ENCODE measurements at regions not wholly inside any gene's neighbourhood (a gene's known extent, or its start where the extent isn't known, plus 50 kb on each side); places are given as distances from the start of the nearest gene placed in this dataset.
"Not testable (repeated sequence)": the region's sequence is repeated elsewhere in the genome, so short reads cannot be mapped to it uniquely, and the experiment has no call there.

- no peak for DNase-seq
- no peak overlapping the region for H3K4me3 ChIP-seq
- intact Hi-C loops (cut with DNase I; ENCODE audit: low total_unique reads) = no loop called here
- H3K27me3 ChIP-seq = no peaks in the 10 kb centered on the region
- in situ Hi-C loops (cut with MboI; ENCODE audit: low pct_ligation_motif_present in 1 of 4, low pct_unique_long_range_greater_than_20kb in 1 of 4, low sequenced_read_pairs in 3 of 4) = no loop called here
- no peak overlapping the region for H3K27ac ChIP-seq
- no peaks in the 10 kb centered on the region for H3K9me3 ChIP-seq
- no peak for TF ChIP-seq POLR2A (IDR thresholded peaks at IDR 0.05)
- no peak for TF ChIP-seq EP300 (IDR thresholded peaks at IDR 0.05; ENCODE audit: low read depth)
- no peak for TF ChIP-seq POLR2AphosphoS5 (IDR thresholded peaks at IDR 0.05)
- TF ChIP-seq, protein P1, sequence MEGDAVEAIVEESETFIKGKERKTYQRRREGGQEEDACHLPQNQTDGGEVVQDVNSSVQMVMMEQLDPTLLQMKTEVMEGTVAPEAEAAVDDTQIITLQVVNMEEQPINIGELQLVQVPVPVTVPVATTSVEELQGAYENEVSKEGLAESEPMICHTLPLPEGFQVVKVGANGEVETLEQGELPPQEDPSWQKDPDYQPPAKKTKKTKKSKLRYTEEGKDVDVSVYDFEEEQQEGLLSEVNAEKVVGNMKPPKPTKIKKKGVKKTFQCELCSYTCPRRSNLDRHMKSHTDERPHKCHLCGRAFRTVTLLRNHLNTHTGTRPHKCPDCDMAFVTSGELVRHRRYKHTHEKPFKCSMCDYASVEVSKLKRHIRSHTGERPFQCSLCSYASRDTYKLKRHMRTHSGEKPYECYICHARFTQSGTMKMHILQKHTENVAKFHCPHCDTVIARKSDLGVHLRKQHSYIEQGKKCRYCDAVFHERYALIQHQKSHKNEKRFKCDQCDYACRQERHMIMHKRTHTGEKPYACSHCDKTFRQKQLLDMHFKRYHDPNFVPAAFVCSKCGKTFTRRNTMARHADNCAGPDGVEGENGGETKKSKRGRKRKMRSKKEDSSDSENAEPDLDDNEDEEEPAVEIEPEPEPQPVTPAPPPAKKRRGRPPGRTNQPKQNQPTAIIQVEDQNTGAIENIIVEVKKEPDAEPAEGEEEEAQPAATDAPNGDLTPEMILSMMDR (IDR thresholded peaks at IDR 0.05) = no peak
- H3K4me1 ChIP-seq = no peaks in the 10 kb centered on the region
- H3K36me3 ChIP-seq = no peaks in the 10 kb centered on the region
- WGBS, 2 donors (ENCODE audit: low coverage in 1 of 2) = 76 to 78% methylated on average over 2 of the region's 2 CpGs
These were observed 236.4 kb downstream of the LRRC70 start for GRCh38 chr5:62814991-62815390.

DNA sequence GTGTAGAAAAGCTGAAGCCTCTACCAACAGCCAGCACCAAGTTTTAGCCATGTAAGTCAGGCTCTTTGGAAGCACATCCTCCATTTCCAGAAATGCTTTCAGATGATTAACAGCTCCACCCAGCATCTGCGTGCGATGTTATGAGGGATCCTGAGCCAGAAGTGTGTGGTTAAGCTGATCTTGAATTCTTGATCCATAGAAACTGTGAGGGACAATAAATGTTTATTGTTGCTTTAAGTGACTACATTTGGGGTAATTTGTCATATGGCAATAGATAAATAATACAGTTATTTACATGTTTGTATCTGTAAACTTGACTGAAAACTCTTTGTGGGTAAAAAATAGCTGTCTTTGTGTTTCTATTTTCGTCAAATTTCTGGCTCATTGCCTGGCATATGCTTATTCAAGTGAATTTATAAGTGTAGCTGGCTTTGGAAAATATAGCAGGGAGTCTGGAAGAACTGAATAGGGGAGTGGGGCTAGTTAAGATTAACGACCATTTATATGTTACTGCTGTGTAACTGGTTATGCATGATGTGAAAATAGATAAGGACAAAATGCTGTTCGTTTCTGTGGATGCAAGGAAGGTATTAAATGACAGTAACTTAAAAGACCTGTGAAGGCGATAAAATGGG, 234.1 kb downstream of the LRRC70 start:
- TF ChIP-seq POLR2AphosphoS5 (IDR thresholded peaks at IDR 0.05) (no peak), EP300 (IDR thresholded peaks at IDR 0.05; ENCODE audit: low read depth) (no peak), POLR2A (IDR thresholded peaks at IDR 0.05) (no peak)
- TF ChIP-seq, protein P1 (IDR thresholded peaks at IDR 0.05) = no peak
- 40 to 55% methylated on average over 3 to 6 of the region's 6 CpGs for WGBS, 2 donors (ENCODE audit: low coverage in 1 of 2)
- Histone ChIP-seq H3K27ac (no peak overlapping the region), H3K4me3 (no peak overlapping the region), H3K36me3 (no peaks in the 10 kb centered on the region), H3K4me1 (no peaks in the 10 kb centered on the region), H3K9me3 (no peaks in the 10 kb centered on the region), H3K27me3 (no peaks in the 10 kb centered on the region)
- intact Hi-C loops (cut with DNase I; ENCODE audit: low total_unique reads) = no loop called here
- in situ Hi-C loops (cut with MboI; ENCODE audit: low pct_ligation_motif_present in 1 of 4, low pct_unique_long_range_greater_than_20kb in 1 of 4, low sequenced_read_pairs in 3 of 4) = no loop called here
- no peak for DNase-seq

DNA sequence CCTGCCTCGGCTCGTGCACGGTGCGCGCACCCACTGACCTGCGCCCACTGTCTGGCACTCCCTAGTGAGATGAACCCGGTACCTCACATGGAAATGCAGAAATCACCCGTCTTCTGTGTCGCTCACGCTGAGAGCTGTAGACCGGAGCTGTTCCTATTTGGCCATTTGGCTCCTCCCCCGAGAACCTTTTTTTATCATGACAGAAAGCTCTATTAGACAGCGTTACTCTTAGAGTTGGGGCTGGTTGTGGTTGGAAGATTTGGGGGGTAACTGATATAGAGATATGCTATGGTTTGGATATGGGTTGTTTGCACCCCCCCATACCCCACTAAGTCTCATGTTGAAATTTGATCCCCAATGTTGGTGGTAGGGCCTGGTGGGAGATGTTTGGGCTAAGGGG, 226.2 kb downstream of the LRRC70 start:
- H3K27ac ChIP-seq; H3K4me1 ChIP-seq; H3K36me3 ChIP-seq; DNase-seq; intact Hi-C loops (cut with DNase I; ENCODE audit: low total_unique reads); in situ Hi-C loops (cut with MboI; ENCODE audit: low pct_ligation_motif_present in 1 of 4, low pct_unique_long_range_greater_than_20kb in 1 of 4, low sequenced_read_pairs in 3 of 4); H3K9me3 ChIP-seq; H3K27me3 ChIP-seq; H3K4me3 ChIP-seq: not testable (repeated sequence)
- whole genome bisulfite sequencing, 2 donors (ENCODE audit: low coverage in 1 of 2) = 64 to 82% methylated on average over 5 to 12 of the region's 13 CpGs

- no peak overlapping the region for H3K4me3 ChIP-seq
- no peaks in the 10 kb centered on the region for H3K27me3 ChIP-seq
- intact Hi-C loops (cut with DNase I; ENCODE audit: low total_unique reads) (no loop called here), in situ Hi-C loops (cut with MboI; ENCODE audit: low pct_ligation_motif_present in 1 of 4, low pct_unique_long_range_greater_than_20kb in 1 of 4, low sequenced_read_pairs in 3 of 4) (loop anchor here in 1 of 4 donors (25.0 kb wide), 1 partner anchor 334 kb away; no protein-coding TSS in a partner anchor)
- no peak for TF ChIP-seq EP300 (IDR thresholded peaks at IDR 0.05; ENCODE audit: low read depth)
- TF ChIP-seq, protein P1 (IDR thresholded peaks at IDR 0.05) = no peak
- no peak for TF ChIP-seq POLR2AphosphoS5 (IDR thresholded peaks at IDR 0.05)
- no peak for TF ChIP-seq POLR2A (IDR thresholded peaks at IDR 0.05)
- DNase-seq = no peak
- H3K27ac ChIP-seq = no peak overlapping the region
- no peaks in the 10 kb centered on the region for H3K4me1 ChIP-seq
- H3K9me3 ChIP-seq = peaks cover 0 to 3% of the 10 kb centered on the region in 2 donors
- H3K36me3 ChIP-seq = no peaks in the 10 kb centered on the region
These were observed 217.3 kb downstream of the LRRC70 start for GRCh38 chr5:62795926-62796325.

- 63 to 80% methylated on average over 1 to 4 of the region's 4 CpGs for WGBS, 2 donors (ENCODE audit: low coverage in 1 of 2)
- Histone ChIP-seq H3K4me1 (no peaks in the 10 kb centered on the region), H3K36me3 (no peaks in the 10 kb centered on the region), H3K27ac (no peak overlapping the region), H3K4me3 (no peak overlapping the region), H3K27me3 (no peaks in the 10 kb centered on the region), H3K9me3 (peaks cover 0 to 3% of the 10 kb centered on the region in 2 donors)
- intact Hi-C loops (cut with DNase I; ENCODE audit: low total_unique reads) = no loop called here
- TF ChIP-seq POLR2AphosphoS5 (IDR thresholded peaks at IDR 0.05) = no peak
- no peak for TF ChIP-seq EP300 (IDR thresholded peaks at IDR 0.05; ENCODE audit: low read depth)
- TF ChIP-seq POLR2A (IDR thresholded peaks at IDR 0.05) = no peak
- TF ChIP-seq, protein P1 (IDR thresholded peaks at IDR 0.05) = no peak
- no peak for DNase-seq
- in situ Hi-C loops (cut with MboI; ENCODE audit: low pct_ligation_motif_present in 1 of 4, low pct_unique_long_range_greater_than_20kb in 1 of 4, low sequenced_read_pairs in 3 of 4) = loop anchor here in 1 of 4 donors (25.0 kb wide), 1 partner anchor 332 kb away; no protein-coding TSS in a partner anchor
These were observed 215.8 kb downstream of the LRRC70 start for GRCh38 chr5:62794456-62794855.

All from transverse colon (tissue), 4 donors.